GM23338 (cell line): ENCODE measurements at regions not wholly inside any gene's neighbourhood (a gene's known extent, or its start where the extent isn't known, plus 50 kb on each side); places are given as distances from the start of the nearest gene placed in this dataset.
A peak's percentile ranks its signal among the peaks of the same experiment; 100 is the strongest.

Experiments used
- ATAC-seq: fragments of 200-7000 bp; cut with Tn5 transposase; 3 replicates; pipeline ENCODE4 v1.9.1; 2020
- DNase-seq: peaks from one replicate; pipeline ENCODE4 v3.0.0-alpha.2; 2015; ENCODE audit warnings: low spot score
- H2AFZ ChIP-seq: fragments of 200-600 bp; sonication (generic); 2 replicates; pipeline ENCODE4 v1.8.0; 2016; ENCODE audit warnings: antibody characterized with exemption, mild to moderate bottlenecking, moderate library complexity
- H3F3A ChIP-seq: fragments of 200-600 bp; sonication (generic); replicated peaks from 2 replicates; pipeline ENCODE4 v1.8.0; 2017; ENCODE audit warnings: antibody characterized with exemption, mixed run types, low read depth
- H3K27ac ChIP-seq: fragments of 200-600 bp; sonication (generic); 2 replicates; pipeline ENCODE4 v1.6.1; 2016; ENCODE audit warnings: low read depth
- H3K27me3 ChIP-seq: fragments of 200-600 bp; sonication (generic); 2 replicates; pipeline ENCODE4 v1.8.0; 2016; ENCODE audit warnings: mild to moderate bottlenecking, mixed run types, moderate library complexity; ENCODE audit not compliant: insufficient read depth
- H3K36me3 ChIP-seq: fragments of 200-600 bp; sonication (generic); 2 replicates; pipeline ENCODE4 v1.8.0; 2016; ENCODE audit warnings: mild to moderate bottlenecking; ENCODE audit not compliant: insufficient read depth
- H3K4me1 ChIP-seq: fragments of 200-600 bp; sonication (generic); 2 replicates; pipeline ENCODE4 v1.8.0; 2016; ENCODE audit warnings: mild to moderate bottlenecking, moderate library complexity; ENCODE audit not compliant: insufficient read depth
- H3K4me2 ChIP-seq: fragments of 200-600 bp; sonication (generic); 2 replicates; pipeline ENCODE4 v1.7.1; 2017; ENCODE audit warnings: mixed run types
- H3K4me3 ChIP-seq: fragments of 200-600 bp; sonication (generic); 2 replicates; pipeline ENCODE4 v1.6.1; 2016; ENCODE audit warnings: mixed run types
- H3K79me2 ChIP-seq: fragments of 200-600 bp; sonication (generic); replicated peaks from 2 replicates; pipeline ENCODE4 v1.8.0; 2017; ENCODE audit warnings: mild to moderate bottlenecking; ENCODE audit not compliant: insufficient read depth
- H3K9me2 ChIP-seq: fragments of 200-600 bp; sonication (generic); 2 replicates; pipeline ENCODE4 v1.8.0; 2017; ENCODE audit not compliant: insufficient read depth
- H4K20me1 ChIP-seq: fragments of 200-600 bp; sonication (generic); replicated peaks from 2 replicates; pipeline ENCODE4 v1.8.0; 2017; ENCODE audit warnings: mild to moderate bottlenecking; ENCODE audit not compliant: insufficient read depth
- H3K27ac Mint-ChIP-seq: 2 replicates; pipeline ENCODE4 v1.8.0; 2020; ENCODE audit warnings: inconsistent platforms, mild to moderate bottlenecking, moderate library complexity, mixed read lengths
- H3K27me3 Mint-ChIP-seq: 3 replicates; pipeline ENCODE4 v1.8.0; 2022; ENCODE audit warnings: low read depth, mild to moderate bottlenecking, moderate library complexity, mixed read lengths, inconsistent platforms; ENCODE audit not compliant: insufficient read depth, poor library complexity
- H3K36me3 Mint-ChIP-seq: 3 replicates; pipeline ENCODE4 v1.8.0; 2021; ENCODE audit warnings: low read depth, mild to moderate bottlenecking, inconsistent platforms, moderate library complexity, mixed read lengths
- H3K4me1 Mint-ChIP-seq: 3 replicates; pipeline ENCODE4 v1.8.0; 2020; ENCODE audit warnings: mild to moderate bottlenecking, inconsistent platforms, mixed read lengths
- H3K4me3 Mint-ChIP-seq: 3 replicates; pipeline ENCODE4 v1.8.0; 2021; ENCODE audit warnings: moderate library complexity, mild to moderate bottlenecking, inconsistent platforms, mixed read lengths
- H3K9me3 Mint-ChIP-seq: 3 replicates; pipeline ENCODE4 v1.8.0; 2020; ENCODE audit warnings: moderate library complexity, mild to moderate bottlenecking, inconsistent platforms, mixed read lengths
- CREB1 ChIP-seq: fragments of 250-450 bp; sonication (Bioruptor Pico); IDR thresholded peaks from 2 replicates; pipeline ENCODE4 v1.5.0; 2020; ENCODE audit warnings: low read depth, mild to moderate bottlenecking, moderate library complexity
- CTCF ChIP-seq, 2 experiments: fragments of 200-600 bp in 1 of 2; sonication (generic) in 1 of 2; conservative IDR thresholded peaks; 2 replicates each; pipeline versions ENCODE4 v1.5.1 to v1.6.1; 2016 to 2017; ENCODE audit warnings: antibody characterized with exemption in 2 of 2, low read depth in 2 of 2, mild to moderate bottlenecking in 2 of 2, moderate library complexity in 1 of 2
- ETS1 ChIP-seq: IDR thresholded peaks from 2 replicates; pipeline ENCODE4 v1.6.1; 2016; ENCODE audit warnings: antibody characterized with exemption
- EZH2 ChIP-seq: fragments of 200-600 bp; sonication (generic); IDR thresholded peaks from one replicate; pipeline ENCODE4 v1.8.0; 2017; ENCODE audit warnings: antibody characterized with exemption, mild to moderate bottlenecking, low read depth; ENCODE audit not compliant: unreplicated experiment
- EZH2phosphoT487 ChIP-seq: fragments of 200-600 bp; sonication (generic); IDR thresholded peaks from one replicate; pipeline ENCODE4 v1.8.1; 2018; ENCODE audit warnings: antibody characterized with exemption; ENCODE audit not compliant: unreplicated experiment
- JUNB ChIP-seq: IDR thresholded peaks from one replicate; pipeline ENCODE4 v1.6.1; 2016; ENCODE audit warnings: antibody characterized with exemption; ENCODE audit not compliant: unreplicated experiment
- NANOG ChIP-seq: IDR thresholded peaks from 2 replicates; pipeline ENCODE4 v1.6.1; 2016; ENCODE audit warnings: antibody characterized with exemption, borderline replicate concordance
- POLR2AphosphoS5 ChIP-seq: IDR thresholded peaks from 2 replicates; pipeline ENCODE4 v1.6.1; 2016; ENCODE audit warnings: antibody characterized with exemption, low read depth
- REST ChIP-seq: IDR thresholded peaks from one replicate; pipeline ENCODE4 v1.6.1; 2018; ENCODE audit warnings: antibody characterized with exemption; ENCODE audit not compliant: unreplicated experiment
- STAT1 ChIP-seq: IDR thresholded peaks from one replicate; pipeline ENCODE4 v1.6.1; 2016; ENCODE audit warnings: antibody characterized with exemption; ENCODE audit not compliant: unreplicated experiment
- ZNF114 ChIP-seq: fragments of 250-450 bp; sonication (Bioruptor Pico); IDR thresholded peaks from 2 replicates; pipeline ENCODE4 v1.5.0; 2020; ENCODE audit warnings: mild to moderate bottlenecking, moderate library complexity
- ZNF331 ChIP-seq: fragments of 250-450 bp; sonication (Bioruptor Pico); IDR thresholded peaks from 2 replicates; pipeline ENCODE4 v1.5.0; 2020; ENCODE audit warnings: low read depth, mild to moderate bottlenecking, moderate library complexity
- ZNF462 ChIP-seq: fragments of 250-450 bp; sonication (Bioruptor Pico); IDR thresholded peaks from 2 replicates; pipeline ENCODE4 v1.5.0; 2020; ENCODE audit warnings: mild to moderate bottlenecking, moderate library complexity

GRCh38 chr14:34137001-34137745, 186.3 kb upstream of the EGLN3 start:
- no peak for ATAC-seq
- no peaks in the 10 kb centered on the region; the same call in 2 of the 3 replicates for H3K4me1 Mint-ChIP-seq
- H3K27ac Mint-ChIP-seq = no peak overlapping the region

More at GRCh38 chr14:34137001-34137745, 186.3 kb upstream of the EGLN3 start:
- 0 out of 2 replicates have a peak overlapping the region, but pooled peaks have one; percentile 43 for H2AFZ ChIP-seq
- H4K20me1 ChIP-seq = no peaks in the 10 kb centered on the region
- H3K27me3 ChIP-seq = no peaks in the 10 kb centered on the region
- DNase-seq = no peak
- H3K4me3 Mint-ChIP-seq = no peak overlapping the region
- H3K4me1 ChIP-seq = no peaks in the 10 kb centered on the region
- peaks cover 16% of the 10 kb centered on the region; the same call in 2 of the 3 replicates for H3K9me3 Mint-ChIP-seq
- H3K9me2 ChIP-seq = peaks cover 3% of the 10 kb centered on the region; the same call in 1 of the 2 replicates
- H3K79me2 ChIP-seq = no peaks in the 10 kb centered on the region
- H3K36me3 Mint-ChIP-seq = peaks cover 4% of the 10 kb centered on the region; the same call in 1 of the 3 replicates
- H3K27ac ChIP-seq = no peak overlapping the region
- no peak overlapping the region for H3K4me3 ChIP-seq
- H3K36me3 ChIP-seq = no peaks in the 10 kb centered on the region
- TF ChIP-seq ETS1 = no peak
- no peak for TF ChIP-seq NANOG
- no peak for TF ChIP-seq CTCF (conservative IDR thresholded peaks at IDR 0.05; ENCODE audit: low read depth in 2 of 2)
- TF ChIP-seq JUNB = no peak
- TF ChIP-seq ZNF331 = no peak
- TF ChIP-seq CREB1 = no peak
- TF ChIP-seq ZNF114 (CRISPR knock-in tag) = no peak
- TF ChIP-seq EZH2phosphoT487 = no peak
- TF ChIP-seq REST = no peak
- no peak for TF ChIP-seq POLR2AphosphoS5
- no peak for TF ChIP-seq ZNF462 (CRISPR knock-in tag)
- TF ChIP-seq EZH2 = no peak
- TF ChIP-seq STAT1 = no peak
- H3K27me3 Mint-ChIP-seq = peaks cover 3% of the 10 kb centered on the region
- H3K4me2 ChIP-seq = no peak overlapping the region
- no peaks in the 10 kb centered on the region for H3F3A ChIP-seq
